Hepatic stellate cell (primary cell): ENCODE measurements at regions not wholly inside any gene's neighbourhood (a gene's known extent, or its start where the extent isn't known, plus 50 kb on each side); places are given as distances from the start of the nearest gene placed in this dataset.

Experiments used
- DNase-seq: peaks from one replicate; pipeline ENCODE4 v3.0.0; 2011; ENCODE audit warnings: low spot score

GRCh38 chr11:15882876-15883454 lies 473.4 kb downstream of the SOX6 start:
- no peak for DNase-seq

- no peak for DNase-seq
Observed at GRCh38 chr11:15883455-15883920, 472.9 kb downstream of the SOX6 start.

GRCh38 chr11:15884141-15884540 lies 472.2 kb downstream of the SOX6 start:
- no peak for DNase-seq

- no peak for DNase-seq
Observed at GRCh38 chr11:15884777-15885540, 471.4 kb downstream of the SOX6 start.

- no peak for DNase-seq
Observed at GRCh38 chr11:15885854-15886253, 470.5 kb downstream of the SOX6 start.

DNA sequence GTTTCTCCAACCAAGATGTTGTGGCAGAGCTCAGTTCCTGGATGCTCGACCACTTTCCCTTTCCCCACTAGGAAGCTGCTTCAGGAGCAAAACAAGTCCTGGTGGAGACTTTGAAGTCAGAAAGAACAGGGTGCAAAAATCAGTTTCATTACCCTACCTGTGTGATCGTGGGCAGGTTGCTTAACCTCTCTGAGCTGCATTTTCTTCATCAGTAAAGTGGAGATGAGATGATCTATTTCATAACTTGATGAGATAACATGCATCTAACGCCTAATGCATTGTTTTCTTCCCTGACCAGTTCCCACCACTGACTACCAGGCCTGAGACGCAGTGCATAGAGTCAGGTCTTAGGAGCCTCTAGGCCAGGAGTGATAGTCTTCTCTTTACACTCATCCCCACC lies 470.0 kb downstream of the SOX6 start:
- no peak for DNase-seq

DNA sequence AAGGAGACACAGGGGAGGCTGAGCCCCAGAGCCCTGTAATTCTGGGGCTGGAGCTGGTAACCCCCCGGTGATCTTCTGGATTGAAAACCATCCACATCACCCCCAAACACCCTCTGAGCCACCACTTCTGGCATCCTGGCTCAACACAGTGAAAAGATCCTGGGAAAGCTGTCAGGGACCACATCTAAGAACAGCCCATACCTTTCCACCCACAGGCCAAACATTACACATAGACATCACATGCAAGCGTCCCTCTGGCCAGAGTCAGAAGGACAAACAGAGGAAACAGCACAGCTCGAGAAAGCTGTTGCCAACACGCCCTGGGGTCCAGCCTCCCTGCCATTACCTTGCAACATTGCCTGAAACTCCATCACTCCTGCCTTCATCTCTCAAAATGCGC lies 469.5 kb downstream of the SOX6 start:
- DNase-seq = no peak

GRCh38 chr11:15888556-15889345 lies 467.6 kb downstream of the SOX6 start:
- DNase-seq = no peak

- DNase-seq = no peak
Observed at GRCh38 chr11:15889363-15890030, 466.8 kb downstream of the SOX6 start.

DNA sequence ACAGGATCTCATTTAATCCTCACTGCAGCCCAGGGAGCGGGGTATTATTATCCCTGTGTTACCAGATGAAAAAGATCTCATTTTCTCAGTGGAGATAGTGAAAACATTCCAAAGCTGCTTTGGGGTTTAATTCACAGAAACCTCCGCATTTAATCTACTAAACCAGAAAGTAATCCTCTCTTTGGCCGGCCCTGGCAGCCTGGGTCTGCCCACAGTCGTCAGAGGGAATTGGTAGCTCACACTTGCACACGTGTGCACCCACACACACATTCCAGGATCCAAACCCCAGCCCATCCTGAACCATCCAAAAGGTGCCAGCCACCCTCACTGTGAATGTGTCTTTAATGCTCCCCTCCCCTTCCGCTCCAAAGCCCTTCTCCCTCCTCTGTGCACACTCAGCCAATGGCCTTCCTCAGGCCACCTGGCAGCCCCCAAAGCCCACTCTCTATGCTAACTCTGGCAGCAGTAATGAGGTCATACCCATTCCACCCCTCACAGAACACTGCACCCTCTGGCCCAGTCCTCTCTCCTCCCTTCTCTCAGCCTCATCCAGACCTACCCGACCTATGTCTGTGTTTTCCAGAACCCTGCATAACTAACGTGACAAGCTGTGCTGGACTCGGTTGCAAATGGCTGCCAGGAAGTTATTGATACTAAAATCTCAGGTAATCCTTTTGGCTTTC lies 466.2 kb downstream of the SOX6 start:
- peak; percentile 31 for DNase-seq

GRCh38 chr11:15893080-15893492 lies 463.3 kb downstream of the SOX6 start:
- peak; percentile 54 for DNase-seq

DNA sequence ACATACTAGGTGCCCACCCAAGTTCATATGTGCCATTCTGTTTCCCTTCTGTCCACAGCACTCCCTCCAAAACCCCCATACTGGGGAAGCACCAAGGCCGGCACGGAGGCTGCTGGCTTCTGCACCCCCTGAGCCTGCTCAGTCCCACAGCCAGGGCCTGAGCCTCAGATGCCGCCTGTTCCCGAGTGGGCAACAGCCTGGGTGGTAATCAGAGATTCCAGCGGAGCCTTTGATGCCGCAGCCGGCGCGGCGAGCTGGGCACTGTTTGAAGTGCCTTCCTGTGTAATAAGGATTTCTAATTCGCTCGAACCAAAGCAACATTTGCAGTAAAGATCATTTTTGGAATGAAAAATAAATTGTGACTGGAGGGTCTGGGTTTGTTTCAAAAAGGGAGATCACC lies 460.3 kb downstream of the SOX6 start:
- DNase-seq = no peak

DNA sequence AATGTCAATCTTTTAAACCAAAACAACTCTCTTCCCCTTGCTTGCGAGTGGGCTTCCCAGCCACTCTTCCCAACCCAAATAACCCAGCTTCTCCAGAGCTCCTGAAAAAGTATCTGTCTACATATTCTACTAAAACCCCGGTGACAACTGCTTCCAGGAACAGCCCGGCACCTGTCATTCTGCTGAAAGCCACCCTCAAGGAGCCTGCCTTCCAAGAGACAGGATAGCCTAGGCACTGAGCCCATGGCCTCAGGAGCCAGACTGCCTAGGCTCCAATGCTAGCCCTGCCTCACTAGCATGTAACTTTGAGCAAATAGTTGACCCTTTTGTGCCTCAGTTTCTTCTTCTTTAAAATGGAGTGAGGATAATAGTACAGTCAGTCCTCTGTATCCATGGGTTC lies 459.8 kb downstream of the SOX6 start:
- DNase-seq = no peak

DNA sequence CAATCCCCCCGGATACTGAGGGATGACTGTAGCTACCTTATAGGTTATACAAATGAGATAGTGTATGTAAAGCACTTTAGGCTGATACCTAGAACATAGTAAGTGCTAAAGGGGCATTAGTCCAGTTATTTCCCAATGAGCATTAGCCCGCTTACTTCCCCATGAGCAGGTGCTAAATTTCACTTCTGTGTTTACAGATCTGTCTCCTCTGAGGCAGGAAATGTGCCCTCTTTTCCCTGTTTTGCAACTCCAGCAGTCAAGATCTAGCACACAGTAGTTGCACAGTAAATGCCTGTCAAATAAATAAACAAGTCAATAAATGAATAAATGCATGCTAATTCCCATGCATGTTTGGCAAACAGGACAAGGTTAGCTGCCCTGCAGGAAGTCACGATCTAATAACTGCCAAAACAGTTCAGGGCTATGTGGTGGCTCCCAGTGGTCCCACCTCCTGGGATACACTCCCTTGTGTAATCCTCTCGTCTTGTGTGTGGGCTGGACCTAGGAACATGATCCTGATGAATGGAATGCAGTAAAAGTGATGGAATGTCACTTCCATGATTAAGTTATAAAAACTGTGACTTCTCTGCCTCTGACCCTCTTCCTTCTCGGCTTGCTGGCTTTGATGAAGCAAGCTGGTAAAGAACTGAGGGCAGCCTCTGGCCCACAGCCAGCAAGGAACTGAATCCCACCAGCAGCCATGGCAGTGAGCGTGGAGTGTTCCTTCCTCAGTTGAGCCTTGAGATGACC lies 459.0 kb downstream of the SOX6 start:
- DNase-seq = peak; percentile 87

DNA sequence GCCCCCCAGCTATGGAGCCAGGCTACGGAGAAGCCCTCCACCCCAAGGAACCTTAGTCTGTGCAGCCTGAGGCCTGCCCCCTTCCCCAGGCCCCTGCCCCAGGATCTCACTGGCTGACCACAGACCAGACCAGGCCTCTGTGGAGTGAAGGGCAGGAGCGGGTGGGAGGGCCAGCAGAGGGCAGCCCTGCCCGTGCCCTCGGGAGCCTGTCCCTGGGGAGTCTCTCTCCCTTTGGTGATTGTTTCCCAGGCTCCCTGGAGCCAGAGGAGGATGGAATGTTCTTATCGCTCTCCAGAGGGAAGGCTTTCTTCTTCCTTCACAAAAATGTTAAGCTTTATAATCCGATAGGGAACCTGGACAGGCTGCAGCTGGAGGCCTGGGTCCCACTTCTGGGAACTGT lies 455.3 kb downstream of the SOX6 start:
- DNase-seq = peak; percentile 72

DNA sequence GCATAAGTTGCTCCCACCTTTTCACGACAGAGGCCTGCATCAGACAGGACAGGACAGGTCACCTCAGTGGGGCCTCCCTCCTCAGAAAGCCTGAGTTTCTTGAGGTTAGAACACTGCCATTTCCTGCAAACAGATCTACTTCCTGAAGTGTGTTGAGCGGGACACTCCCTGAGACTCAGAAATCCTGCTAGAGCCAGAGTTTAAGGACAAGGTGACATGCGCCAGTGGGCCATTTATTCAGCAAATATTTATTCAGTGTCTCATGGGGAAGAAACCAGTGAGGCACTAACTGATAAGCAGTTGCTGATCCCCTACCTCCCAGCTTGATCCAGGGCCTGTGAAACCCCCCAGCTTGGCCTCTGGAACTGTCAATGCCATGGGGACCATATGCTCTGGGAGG lies 454.6 kb downstream of the SOX6 start:
- no peak for DNase-seq

DNA sequence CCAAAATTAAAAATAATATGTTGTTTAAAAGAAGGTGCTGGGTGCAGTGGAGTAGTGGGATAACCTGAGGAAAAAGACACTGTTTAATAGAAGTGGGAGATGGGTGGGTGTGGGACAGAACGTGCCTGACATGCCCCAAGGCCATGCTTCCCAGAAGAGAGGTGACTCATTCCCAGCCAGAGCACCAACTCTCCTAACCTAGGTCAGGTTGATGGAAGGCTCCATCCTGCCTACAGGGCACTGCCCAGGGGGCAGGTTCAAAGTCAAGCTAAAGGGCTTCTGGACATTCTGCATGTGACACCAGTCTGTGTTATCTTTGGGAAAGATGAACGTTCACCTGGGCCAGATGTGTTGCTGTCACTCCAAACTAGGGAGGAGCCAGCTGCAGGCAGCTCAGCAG lies 453.1 kb downstream of the SOX6 start:
- DNase-seq = no peak

GRCh38 chr11:15905366-15906104 lies 450.8 kb downstream of the SOX6 start:
- DNase-seq = no peak

DNA sequence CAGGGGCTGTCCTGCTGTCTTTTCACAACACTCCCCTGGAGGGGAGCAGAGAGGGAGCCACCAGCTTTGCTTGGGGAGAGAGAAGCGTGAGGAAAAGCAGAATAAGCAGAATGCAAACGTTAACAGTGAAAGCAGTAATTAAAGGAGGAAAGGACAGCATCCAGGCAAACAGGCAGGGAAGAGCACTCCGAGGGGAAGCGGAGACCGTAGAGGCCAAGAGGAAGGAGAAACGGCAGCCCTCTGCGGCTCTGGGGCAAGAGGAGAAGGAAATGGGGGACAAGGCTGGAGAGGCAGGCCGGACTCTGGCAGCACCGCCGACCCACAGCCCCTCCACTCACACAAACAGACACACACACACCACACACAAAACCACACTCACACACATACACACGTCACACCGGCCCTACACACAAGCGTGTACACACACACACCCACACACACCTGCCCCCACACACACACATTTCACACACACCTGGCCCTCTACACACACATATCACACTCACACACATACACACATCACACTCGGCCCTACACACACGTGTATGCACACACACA lies 449.8 kb downstream of the SOX6 start:
- DNase-seq = no peak

DNA sequence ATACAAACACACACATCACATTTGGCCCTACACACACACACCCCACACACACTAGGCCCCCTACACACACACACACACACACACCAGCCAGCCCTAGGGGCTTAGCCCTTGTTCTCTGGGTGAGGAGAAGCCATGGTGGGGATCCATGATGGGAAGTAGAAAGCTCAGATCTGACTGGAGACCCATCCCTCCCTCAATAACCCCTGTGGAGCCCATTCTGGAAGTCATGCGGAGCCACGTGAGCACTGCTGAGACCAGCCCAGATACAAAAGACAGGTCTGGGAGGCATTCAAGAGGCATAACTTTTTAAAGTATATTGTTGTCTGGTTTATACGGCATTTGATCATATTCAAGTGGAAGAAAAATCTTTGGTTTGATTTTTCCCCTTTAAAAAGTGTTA lies 448.5 kb downstream of the SOX6 start:
- DNase-seq = no peak
